NCI-H1105 treated with DMSO at 0.1 percent for 48 hours (cell line): ENCODE measurements at regions not wholly inside any gene's neighbourhood (a gene's known extent, or its start where the extent isn't known, plus 50 kb on each side); places are given as distances from the start of the nearest gene placed in this dataset.

ENCODE experiments used
- DNase-seq: peaks from one replicate; lab custom pipeline; 2025; lab: John Stamatoyannopoulos, UW

GRCh38 chr4:119745351-119745750, 116.7 kb upstream of the PDE5A start:
- no peak for DNase-seq

GRCh38 chr4:119744580-119744979, 116.0 kb upstream of the PDE5A start:
- no peak for DNase-seq

- no peak for DNase-seq
These were observed 115.0 kb upstream of the PDE5A start for GRCh38 chr4:119743644-119744043.

GRCh38 chr4:119739796-119740195, 111.2 kb upstream of the PDE5A start:
- DNase-seq: no peak

GRCh38 chr4:119738901-119739300, 110.3 kb upstream of the PDE5A start:
- no peak for DNase-seq

- DNase-seq: no peak
These were observed 108.0 kb upstream of the PDE5A start for GRCh38 chr4:119736559-119736958.

- no peak for DNase-seq
These were observed 106.6 kb upstream of the PDE5A start for GRCh38 chr4:119735165-119735651.

GRCh38 chr4:119733431-119733830, 104.8 kb upstream of the PDE5A start:
- no peak for DNase-seq

GRCh38 chr4:119731778-119732177, 103.2 kb upstream of the PDE5A start:
- DNase-seq: no peak

- DNase-seq: no peak
These were observed 102.6 kb upstream of the PDE5A start for GRCh38 chr4:119731146-119731742.

GRCh38 chr4:119730671-119730950, 102.0 kb upstream of the PDE5A start:
- no peak for DNase-seq

- DNase-seq: no peak
These were observed 101.4 kb upstream of the PDE5A start for GRCh38 chr4:119729835-119730670.

GRCh38 chr4:119728692-119729593, 100.3 kb upstream of the PDE5A start:
- DNase-seq: no peak

GRCh38 chr4:119728185-119728584, 99.6 kb upstream of the PDE5A start:
- DNase-seq: no peak

- no peak for DNase-seq
These were observed 97.9 kb upstream of the PDE5A start for GRCh38 chr4:119726505-119726904.

- no peak for DNase-seq
These were observed 97.2 kb upstream of the PDE5A start for GRCh38 chr4:119725688-119726330.

- DNase-seq: no peak
These were observed 96.4 kb upstream of the PDE5A start for GRCh38 chr4:119725011-119725410.

GRCh38 chr4:119722670-119723069, 94.1 kb upstream of the PDE5A start:
- no peak for DNase-seq

GRCh38 chr4:119721878-119722277, 93.3 kb upstream of the PDE5A start:
- no peak for DNase-seq

GRCh38 chr4:119715490-119716445, 87.2 kb upstream of the PDE5A start:
- DNase-seq: no peak

- DNase-seq: no peak
These were observed 80.8 kb upstream of the PDE5A start for GRCh38 chr4:119709418-119709817.
